Tongue (tissue), 1 donor: ENCODE measurements at regions not wholly inside any gene's neighbourhood (a gene's known extent, or its start where the extent isn't known, plus 50 kb on each side); places are given as distances from the start of the nearest gene placed in this dataset.
"Not testable (repeated sequence)": the region's sequence is repeated elsewhere in the genome, so short reads cannot be mapped to it uniquely, and the experiment has no call there.

Experiments
- DNase-seq: peaks from one replicate; pipeline ENCODE4 v3.0.0-alpha.2; 2015

DNA sequence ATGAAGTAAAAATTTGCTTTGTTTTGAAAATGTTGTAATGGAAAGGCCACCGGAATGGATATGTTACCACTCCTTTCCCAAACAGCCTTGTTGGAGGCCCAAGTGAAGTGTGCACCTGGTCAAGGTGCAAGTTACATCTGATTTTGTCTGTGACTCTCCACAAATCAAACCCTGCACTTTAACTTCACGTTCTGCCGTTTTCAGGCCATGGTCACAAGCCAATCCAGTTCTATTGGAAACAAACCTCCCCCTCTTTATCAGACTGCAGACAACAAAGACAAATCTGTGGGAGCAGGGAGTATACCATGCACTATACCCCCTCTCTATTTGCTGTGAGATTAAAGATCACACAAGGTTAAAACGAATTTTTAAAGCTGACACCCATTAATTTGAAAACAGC is 155.6 kb upstream of the RFC3 start:
- DNase-seq = no peak

DNA sequence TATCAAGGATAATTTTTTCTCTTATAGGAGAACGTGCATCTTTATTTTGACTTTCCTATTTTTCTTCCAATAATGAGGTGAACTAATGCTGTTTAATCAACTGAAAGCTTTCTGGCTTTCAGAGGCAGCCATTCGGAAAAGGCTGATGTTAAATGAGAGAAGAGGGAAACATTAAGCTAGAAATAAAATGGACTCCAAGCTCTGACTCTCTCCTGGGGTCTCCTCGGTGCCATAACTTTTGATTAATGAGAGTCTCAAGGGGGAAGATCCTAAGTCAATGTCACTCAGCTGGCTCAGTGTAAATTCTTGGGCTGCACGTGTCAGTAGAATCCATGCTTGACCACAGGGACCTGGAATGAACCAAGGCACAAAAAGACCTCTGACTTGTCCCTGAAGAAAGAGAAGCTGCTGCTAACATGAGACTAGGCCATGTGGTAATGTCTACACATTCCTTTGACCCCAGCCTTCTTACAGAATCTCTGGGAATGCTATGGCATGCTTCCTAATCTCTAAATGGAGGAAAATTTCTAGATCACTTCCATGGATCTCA is 152.2 kb upstream of the RFC3 start:
- no peak for DNase-seq

DNA sequence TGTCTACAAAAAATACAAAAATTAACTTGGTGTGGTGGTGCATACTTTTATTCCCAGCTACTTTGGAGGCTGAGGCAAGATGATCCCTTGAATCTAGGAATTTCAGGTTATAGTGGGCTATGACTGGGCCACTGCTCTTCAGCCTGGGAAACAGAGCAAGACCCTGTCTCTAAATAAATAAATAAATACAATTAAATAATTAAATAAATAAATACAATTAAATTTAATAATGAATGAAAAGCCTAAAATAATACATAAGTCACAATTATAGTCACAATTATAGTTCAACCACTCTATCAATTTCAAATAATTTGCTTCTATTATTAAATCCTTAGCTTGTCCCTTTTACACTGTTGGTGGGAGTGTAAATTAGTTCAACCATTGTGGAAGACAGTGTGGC is 146.4 kb upstream of the RFC3 start:
- DNase-seq = no peak

DNA sequence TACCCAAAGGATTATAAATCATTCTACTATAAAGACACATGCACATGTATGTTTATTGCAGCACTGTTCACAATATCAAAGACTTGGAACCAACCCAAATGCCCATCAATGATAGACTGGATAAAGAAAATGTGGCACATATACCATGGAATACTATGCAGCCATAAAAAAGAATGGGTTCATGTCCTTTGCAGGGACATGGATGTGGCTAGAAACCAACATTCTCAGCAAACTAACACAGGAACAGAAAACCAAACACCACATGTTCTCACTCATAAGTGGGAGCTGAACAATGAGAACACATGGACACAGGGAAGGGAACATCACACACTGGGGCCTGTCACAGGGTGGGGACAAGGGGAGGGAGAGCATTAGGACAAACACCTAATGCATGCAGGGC is 145.9 kb upstream of the RFC3 start:
- DNase-seq = not testable (repeated sequence)

DNA sequence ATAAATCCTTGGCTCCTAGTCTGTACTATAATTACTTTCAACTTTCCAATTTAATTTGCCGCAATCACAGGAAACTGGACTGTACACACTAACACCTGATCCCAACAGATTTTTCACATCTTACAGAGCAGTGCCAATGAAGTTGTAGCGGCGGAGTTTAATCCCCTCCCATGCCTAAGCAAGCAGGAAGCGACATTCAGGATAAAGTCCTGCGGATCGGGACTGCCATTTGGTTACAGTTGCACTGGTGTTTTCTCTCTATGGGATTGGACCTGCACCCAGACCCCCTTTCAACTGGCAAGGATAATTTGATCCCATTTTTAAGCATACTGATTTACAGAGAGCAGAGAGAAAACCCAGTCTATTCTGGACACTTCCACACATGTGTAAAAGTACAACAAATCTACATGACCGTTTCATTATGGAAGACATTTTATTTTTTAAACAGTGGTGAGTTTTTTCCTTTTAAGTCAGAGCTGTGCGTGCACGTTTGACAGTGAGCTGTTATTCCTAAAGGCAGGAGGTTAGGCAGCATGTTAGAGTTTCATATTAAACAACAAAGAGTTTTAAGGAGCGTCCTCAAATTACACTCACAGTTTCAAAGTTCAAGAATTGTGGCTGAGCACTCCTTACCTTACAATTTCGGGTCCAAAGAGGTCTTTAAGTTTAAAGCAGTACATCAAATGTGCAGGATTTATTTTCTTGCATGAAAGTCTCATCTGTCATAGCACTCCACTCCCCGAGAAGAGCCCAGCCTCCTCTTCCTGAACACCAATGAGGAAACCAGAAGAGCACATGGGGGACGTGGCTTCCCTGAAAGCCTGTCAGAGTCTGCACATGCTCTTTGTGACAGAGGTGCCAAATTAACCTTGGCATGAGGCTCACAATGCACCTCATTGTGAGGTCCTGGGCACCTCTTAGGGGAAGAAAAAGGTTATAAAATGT is 141.6 kb upstream of the RFC3 start:
- peak; percentile 82 for DNase-seq

DNA sequence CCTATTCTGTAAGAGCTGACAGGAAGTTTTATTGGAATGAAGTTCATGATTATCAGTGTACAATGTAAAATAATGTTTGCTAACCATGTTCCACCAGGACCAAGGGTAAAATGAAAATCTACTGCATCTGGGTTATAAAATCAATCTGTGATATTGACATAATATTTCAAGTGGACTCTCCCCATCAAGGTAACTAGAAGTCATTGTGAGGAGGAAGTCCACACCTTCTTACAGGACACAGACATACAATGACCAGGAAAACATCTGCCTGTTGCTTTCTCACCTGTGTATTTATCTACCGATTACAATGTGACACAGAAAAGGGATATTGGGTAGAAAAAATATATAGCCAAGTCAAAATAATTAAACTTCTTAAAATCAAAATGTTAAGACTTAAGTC is 140.7 kb upstream of the RFC3 start:
- no peak for DNase-seq

DNA sequence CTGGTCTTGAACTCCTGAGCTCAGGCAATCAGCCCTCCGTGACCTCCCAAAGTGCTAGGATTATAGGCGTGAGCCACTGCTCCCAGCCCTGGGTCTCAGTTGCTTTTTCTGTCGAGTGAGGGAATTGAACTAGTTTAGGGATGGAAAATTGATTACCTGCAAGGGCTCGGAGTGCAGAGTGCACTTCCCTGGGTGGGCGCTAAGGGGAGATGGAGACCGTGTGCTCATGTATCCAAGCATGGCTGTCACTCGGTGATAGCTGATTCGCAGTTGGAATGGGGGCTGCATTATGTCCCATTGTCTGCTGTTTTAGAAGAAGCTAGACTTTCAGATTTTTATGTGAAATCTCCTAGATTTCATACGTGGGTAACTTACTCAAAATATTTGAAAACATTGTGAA is 139.9 kb upstream of the RFC3 start:
- no peak for DNase-seq

DNA sequence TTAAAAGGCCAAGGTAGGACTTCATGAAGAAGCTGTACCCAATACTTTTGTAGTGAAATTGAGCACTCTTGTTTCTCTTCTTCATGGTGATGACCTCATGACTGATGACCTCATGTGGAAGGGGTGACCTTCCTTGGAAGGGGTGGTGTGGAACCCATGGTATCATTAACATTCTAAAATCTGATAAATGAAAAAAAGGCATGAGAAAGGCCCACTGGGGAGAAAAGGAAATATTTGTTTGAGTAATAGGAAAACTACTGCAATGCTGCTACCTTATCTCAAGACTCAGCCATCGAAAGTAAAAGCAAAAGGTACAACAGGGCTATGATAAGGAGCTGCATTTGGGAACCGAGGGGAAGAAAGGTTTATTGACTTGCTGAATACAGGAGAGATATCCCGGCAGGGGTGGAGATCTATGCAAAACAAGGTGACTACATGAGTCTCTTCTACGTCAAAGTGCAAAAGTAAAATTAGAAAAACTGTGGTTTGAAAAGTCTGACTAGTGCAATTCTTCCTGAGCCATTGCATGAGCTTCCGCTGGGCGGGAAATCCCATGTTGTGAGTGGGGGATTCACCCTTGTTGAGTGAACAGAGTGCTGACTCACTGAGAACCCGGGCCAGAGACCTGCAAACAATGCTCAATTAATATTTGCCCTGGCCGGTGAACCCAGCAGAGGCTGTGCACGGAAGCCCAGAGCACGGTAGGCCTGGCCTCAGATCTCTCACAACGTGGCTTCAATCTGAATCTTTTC is 138.9 kb upstream of the RFC3 start:
- DNase-seq = no peak

DNA sequence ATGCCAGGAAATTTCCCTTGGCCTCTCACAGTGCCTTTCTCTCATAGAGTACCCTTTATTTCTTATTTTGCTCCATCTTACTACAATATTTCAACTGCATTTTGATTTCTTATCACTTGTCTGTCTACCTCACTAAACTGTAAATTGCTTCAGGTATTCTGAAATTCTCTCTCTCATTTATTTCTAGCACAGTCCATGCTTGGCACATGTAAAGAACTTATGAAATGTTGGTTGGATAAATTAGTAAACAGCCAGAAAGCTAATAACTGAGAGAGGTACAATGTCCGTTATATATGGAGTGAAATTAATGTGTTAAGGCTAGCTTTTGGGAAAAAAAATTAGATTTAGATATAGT is 138.3 kb upstream of the RFC3 start:
- no peak for DNase-seq

DNA sequence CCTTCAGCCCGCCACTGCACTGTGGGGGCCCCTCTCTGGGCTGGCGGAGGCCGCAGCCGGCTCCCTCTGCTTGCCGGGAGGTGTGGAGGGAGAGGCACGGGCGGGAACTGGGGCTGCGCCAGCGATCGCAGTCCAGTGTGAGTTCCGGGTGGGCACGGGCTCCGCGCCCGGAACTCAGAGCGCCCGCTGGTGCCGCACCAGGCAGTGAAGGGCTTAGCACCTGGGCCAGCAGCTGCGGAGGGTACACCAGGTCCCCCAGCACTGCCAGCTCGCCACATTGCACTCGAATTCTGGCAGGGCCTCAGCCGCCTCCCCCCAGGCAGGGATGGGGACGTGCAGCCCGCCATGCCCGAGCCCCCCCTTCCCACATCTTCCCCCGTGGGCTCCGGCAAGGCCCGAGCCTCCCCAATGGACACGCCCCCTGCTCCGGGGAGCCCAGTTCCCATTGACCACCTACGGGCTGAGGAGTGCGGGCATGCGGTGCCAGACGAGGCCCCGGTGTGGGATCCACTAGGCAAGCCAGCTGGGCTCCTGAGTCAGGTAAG is 135.9 kb upstream of the RFC3 start:
- no peak for DNase-seq

DNA sequence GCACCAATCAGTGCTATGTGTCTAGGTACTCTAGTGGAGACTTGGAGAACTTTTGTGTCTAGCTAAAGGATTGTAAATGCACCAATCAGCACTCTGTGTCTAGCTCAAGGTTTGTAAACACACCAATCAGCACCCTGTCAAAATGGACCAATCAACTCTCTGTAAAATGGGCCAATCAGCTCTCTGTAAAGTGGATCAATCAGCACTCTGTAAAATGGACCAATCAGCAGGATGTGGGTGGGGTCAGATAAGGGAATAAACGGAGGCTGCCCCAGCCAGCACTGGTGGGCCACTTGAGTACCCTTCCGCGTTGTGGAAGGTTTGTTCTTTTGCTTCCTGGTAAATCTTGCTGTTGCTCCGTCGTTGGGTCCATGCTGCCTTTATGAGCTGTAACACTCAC is 135.3 kb upstream of the RFC3 start:
- not testable (repeated sequence) for DNase-seq

DNA sequence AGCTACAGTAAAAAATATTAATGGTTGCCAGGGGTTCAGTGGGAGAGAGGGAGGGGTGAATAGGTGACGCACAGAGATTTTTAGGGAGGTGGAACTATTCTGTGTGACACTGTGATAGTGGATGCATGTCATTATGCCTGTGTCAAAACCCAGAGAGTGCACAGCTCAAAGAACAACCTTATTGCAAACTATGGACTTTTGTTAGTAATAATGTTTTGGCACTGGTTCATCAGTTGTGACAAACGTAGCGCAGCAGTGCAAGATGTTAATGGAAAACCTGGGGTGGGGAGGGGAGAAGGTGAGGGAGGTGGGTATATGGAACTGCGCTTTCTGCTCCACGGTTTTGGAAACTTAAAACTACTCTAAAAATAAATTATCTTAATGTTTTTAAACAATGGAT is 134.6 kb upstream of the RFC3 start:
- no peak for DNase-seq

DNA sequence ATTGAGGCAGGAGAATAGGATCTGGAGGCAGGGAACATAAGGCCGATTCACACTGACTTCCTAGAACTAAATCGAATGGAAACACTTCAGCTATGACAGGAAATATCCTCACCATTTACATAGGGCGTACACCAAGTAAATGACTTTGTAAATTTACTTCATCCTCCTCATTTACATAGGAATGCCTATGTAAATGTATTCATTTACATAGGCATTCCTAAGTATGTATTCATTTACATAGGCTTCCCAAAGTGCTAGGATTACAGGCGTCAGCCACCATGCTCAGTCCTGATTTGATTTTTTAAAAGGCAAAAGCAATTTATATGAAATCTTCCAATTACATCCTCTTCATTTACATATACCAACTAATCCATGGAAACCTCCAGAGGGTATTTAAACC is 133.1 kb upstream of the RFC3 start:
- no peak for DNase-seq

DNA sequence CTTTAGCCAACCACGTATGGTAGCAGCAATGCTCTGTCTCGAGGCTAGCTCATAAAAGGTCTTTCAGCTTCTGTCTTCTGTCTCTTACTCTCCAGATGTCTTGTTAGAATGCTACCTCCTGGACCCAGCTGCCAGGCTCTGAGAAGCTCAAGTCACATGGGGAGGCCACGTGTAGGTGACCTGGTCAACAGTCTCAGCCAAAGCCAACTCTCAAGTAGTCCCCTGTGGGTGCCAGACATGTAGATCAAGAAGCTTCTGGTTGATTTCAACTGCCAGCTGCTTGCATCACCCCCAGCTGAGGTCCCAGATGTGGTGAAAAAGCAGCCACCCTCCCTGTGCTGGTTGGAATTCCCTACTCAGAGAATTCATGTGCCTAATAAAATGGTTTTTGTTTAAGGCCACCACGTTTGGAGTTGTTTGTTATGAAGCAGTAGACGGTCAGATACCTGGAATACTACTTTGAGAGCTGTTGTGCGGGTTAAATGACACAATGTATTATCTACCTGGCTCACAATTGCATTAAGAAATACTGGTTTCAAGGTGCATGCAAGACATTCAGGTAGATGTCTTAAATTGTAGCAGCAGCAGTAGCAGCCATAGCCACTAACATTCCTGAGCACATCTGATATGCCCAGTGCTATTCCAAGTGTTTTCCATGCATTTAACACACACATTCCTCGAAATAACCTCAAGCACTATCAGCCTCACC is 131.0 kb upstream of the RFC3 start:
- DNase-seq = no peak

DNA sequence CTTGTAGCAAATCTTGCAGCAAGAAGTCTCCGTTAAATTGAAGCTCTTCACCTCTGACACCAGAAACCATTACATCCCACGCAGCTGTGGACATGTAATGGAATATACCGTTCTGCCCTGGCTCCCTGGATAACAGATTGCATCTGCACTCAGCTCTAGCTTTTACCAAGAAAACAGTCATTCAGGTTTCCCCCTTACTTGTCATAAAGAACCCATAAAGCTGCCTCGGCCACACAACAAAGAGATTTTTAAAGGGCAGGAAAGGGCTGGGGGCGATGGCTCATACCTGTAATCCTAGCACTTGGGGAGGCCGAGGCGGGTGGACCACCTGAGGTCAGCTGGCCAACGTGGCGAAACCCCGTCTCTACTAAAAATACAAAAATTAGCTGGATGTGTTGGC is 127.6 kb upstream of the RFC3 start:
- DNase-seq = no peak

DNA sequence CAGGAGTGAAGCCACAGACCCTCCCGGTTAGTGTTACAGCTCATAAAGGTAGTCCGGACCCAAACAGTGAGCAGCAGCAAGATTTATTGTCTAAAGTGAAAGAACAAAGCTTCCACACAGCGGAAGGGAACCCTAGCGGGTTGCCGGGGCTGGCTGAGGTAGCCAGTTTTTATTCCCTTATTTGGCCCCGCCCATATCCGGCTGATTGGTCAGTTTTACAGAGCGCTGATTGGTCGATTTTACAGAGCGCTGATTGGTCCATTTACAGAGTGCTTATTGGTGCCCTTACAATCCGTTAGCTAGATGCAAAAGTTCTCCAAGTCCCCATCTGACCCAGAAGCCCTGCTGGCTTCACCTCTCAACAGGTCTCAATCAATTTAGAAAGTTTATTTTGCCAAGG is 126.0 kb upstream of the RFC3 start:
- no peak for DNase-seq

DNA sequence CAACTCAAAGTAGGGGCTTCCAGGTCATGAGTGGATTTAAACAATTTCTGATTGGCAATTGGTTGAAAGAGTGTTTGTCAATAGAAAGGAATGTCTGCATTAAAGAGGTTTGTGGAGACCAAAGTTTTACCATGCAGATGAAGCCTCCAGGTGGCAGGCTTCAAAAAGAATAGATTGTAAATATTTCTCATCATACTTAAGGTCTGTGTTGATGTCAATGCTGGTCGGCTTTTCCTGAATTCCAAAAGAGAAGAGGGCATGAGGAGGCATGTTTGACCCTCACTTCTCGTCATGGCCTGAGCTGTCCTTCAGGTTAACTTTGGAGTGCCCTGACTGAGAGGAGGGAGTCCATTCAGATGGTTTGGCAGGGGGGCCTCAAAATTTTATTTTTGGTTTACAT is 125.4 kb upstream of the RFC3 start:
- no peak for DNase-seq

DNA sequence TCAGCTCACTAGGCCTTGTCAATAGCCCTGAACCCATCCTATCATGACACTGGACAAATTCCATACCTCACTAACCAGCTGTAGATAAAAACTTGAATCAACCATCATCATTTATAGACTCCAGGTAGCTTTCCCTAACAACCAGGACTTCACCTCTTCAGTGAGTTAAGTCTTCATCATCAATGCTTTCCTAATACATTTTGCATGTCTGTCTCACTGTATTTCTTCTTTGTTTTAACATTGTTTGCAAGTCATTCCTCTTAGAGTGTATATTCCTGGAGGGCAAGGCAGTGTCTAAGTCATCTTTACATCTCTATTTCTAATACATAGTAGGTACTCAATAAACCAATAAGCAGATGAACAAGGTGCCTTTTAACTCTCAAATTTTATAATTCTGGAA is 123.4 kb upstream of the RFC3 start:
- no peak for DNase-seq

DNA sequence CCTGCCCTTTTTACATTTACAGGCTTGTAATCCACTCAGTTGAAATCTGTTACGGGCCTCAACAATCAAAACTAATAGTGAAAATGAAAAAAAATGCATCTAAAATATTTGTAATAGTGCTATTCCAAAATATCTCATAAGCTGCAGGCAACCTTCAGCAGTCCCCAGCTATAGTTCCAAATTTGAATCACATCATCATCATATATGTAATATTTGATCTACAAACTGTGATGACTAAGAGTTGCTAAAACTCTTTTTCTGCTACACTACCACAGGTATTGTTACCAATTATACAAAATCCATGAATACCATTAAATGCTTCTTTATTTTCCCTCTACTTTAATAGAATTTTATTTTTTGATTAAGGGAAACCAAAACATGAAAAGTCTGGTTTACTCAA is 121.4 kb upstream of the RFC3 start:
- DNase-seq = no peak

DNA sequence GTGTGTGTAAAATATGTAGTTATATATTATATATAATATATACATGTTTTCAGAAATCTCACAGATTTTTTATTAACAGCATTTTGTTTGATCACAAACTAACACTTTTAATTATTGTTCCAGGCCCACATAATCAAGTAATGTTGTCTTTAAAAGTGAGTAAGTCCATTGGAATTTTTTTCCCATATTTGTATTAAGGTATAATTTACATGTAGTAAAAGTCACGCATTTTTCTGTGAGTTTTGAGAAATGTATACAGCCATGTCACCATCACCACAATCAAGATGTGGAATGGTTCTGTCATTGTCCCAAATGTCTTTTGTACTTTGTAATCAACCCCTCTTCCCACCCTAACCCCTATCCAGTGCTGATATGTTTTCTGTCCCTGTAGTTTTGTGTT is 120.0 kb upstream of the RFC3 start:
- DNase-seq = no peak

DNA sequence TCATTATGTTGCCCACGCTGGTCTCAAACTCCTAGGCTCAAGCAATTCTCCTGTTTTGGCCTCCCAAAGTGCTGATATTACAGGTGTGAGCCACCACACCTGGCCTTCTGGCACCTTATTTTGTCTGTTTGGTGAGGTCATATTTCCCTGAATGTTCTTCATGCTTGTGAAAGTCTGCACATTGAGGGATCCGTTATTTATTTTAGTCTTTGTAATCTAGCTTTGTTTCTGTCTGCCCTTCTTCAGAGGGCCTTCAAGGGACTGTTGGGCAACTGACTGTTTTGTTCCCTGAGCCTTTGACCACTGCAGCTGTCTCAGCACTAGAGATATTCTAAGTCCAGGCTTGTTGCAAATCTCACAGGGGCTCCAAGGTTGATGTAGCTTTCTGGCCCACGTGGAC is 110.5 kb upstream of the RFC3 start:
- no peak for DNase-seq

DNA sequence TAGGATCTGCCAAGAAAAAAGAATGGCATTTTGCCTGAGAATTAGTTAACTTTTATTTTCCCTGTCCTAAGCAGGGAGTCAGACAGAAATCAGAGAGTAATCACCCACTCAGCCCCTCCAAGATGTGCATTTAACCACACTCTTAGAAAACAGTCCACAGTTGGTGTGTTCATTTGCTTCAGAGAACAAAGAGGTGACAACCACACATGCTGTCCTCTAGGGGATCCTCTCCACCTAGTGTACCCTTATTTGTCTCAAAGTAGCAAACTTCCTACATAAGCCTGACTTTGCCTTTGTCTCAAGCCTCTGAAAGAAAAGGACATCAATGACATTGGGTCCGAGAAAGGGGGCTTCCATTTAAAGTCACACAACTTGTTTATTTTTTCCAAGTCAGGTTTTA is 107.0 kb upstream of the RFC3 start:
- no peak for DNase-seq

DNA sequence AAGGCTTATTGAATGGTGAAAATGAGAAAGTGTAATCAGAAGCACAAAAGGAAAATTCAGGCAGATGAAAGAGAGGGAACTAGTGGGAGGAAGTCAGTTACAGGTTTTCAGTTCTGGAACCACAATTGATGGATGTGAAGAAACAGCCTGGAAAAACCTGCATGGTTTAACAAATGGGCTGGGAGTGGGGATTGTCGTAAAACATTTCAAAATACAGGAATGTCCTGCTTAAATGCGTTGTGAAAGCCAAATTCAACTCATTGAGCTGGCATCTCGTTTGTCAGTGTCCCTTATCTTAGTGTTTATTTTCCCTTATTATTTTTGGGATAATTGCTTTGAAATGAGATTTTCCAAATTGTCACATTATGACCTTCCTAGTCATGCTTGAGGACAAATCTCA is 106.5 kb upstream of the RFC3 start:
- no peak for DNase-seq
